Esophagus squamous epithelium (tissue), 5 donors: ENCODE measurements at regions not wholly inside any gene's neighbourhood (a gene's known extent, or its start where the extent isn't known, plus 50 kb on each side); places are given as distances from the start of the nearest gene placed in this dataset.

Experiments
- DNase-seq: peaks from one replicate; lab custom pipeline; 2025; lab: John Stamatoyannopoulos, UW
- H3K27ac ChIP-seq, 4 donors: fragments of 200-600 bp; sonication (generic); one replicate each; pipeline ENCODE4 v1.5.1; 2016 to 2019; ENCODE audit warnings: mild to moderate bottlenecking in 1 of 4
- H3K27me3 ChIP-seq, 4 donors: fragments of 200-600 bp; sonication (generic); 1 replicate in 3 of 4; 2 replicates in 1 of 4; pipeline versions ENCODE4 v1.5.1 to v1.6.0; 2017 to 2021; ENCODE audit warnings: antibody characterized with exemption in 1 of 4
- H3K36me3 ChIP-seq, 3 donors: fragments of 200-600 bp; sonication (generic); one replicate each; pipeline ENCODE4 v1.5.1; 2016 to 2019
- H3K4me1 ChIP-seq, 3 donors: fragments of 200-600 bp; sonication (generic); one replicate each; pipeline ENCODE4 v1.5.1; 2017 to 2019
- H3K4me3 ChIP-seq, 4 donors: fragments of 200-600 bp; sonication (generic); 1 replicate in 3 of 4; 2 replicates in 1 of 4; pipeline ENCODE4 v1.5.1; 2016 to 2019; ENCODE audit warnings: mild to moderate bottlenecking in 2 of 4, moderate library complexity in 1 of 4
- H3K9me3 ChIP-seq, 3 donors: fragments of 200-600 bp; sonication (generic); one replicate each; pipeline ENCODE4 v1.5.1; 2016 to 2019
- POLR2A ChIP-seq, 4 donors: fragments of 450-650 bp; IDR thresholded peaks; one replicate each; pipeline ENCODE4 v1.6.1; 2017; ENCODE audit warnings: antibody characterized with exemption in 4 of 4, mild to moderate bottlenecking in 4 of 4, moderate library complexity in 3 of 4
- WGBS, 2 donors: methylation state at CpG; one replicate each; pipeline ENCODE4 v1.1.5; 2018; 5-methylcytosine and 5-hydroxymethylcytosine counted together
- intact Hi-C: fragments of 100-400 bp; cut with DNase I; formaldehyde crosslinking; loops from one replicate; pipeline ENCODE4 v1.15.0; 2022
- TF ChIP-seq, protein P1 (sequence below), 6 experiments: fragments of 450-650 bp in 4 of 6; fragments of 200-600 bp in 2 of 6; sonication (generic) in 2 of 6; IDR thresholded peaks; one replicate each; pipeline ENCODE4 v1.5.1; 2016 to 2019; ENCODE audit warnings: antibody characterized with exemption in 6 of 6, mild to moderate bottlenecking in 4 of 6, moderate library complexity in 4 of 6
- donor health status: DM: yes; HTN: yes; CAD: no.

DNA sequence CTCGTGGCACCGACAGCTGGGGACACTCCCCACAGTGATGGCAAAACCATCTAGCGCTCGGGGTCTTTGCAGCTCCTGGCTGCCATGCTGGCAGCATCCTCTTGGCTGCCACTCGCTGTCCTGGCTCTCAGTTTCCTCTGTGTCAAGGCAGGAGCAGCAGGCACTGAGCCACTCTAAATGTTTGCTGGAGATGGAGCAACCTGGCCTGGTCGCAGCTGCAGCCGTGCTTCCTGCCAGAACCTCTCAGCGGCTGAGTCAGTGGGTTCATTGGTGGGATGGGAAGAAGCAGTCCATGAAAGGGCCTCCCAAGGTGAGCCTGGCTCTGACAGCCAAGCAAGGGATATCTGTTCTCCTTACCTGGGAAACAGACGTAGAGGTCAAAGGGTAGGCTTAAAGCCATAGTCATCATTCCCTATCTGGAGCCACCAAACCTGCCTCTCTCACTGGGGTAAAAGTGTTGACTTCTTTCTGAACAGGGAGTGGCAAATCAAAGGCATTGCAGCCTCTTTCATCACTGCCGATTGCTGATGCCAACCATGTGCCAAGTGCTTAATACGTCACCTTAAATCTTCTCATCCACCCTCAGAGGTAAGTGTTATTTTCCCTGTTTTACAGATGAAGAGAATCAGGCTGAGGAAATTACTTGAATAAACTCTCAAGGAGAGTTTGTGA, 304.8 kb upstream of the ZNF462 start:
- H3K36me3 ChIP-seq: no peaks in the 10 kb centered on the region
- 79 to 81% methylated on average over 2 to 6 of the region's 11 CpGs for WGBS, 2 donors
- TF ChIP-seq, protein P1, sequence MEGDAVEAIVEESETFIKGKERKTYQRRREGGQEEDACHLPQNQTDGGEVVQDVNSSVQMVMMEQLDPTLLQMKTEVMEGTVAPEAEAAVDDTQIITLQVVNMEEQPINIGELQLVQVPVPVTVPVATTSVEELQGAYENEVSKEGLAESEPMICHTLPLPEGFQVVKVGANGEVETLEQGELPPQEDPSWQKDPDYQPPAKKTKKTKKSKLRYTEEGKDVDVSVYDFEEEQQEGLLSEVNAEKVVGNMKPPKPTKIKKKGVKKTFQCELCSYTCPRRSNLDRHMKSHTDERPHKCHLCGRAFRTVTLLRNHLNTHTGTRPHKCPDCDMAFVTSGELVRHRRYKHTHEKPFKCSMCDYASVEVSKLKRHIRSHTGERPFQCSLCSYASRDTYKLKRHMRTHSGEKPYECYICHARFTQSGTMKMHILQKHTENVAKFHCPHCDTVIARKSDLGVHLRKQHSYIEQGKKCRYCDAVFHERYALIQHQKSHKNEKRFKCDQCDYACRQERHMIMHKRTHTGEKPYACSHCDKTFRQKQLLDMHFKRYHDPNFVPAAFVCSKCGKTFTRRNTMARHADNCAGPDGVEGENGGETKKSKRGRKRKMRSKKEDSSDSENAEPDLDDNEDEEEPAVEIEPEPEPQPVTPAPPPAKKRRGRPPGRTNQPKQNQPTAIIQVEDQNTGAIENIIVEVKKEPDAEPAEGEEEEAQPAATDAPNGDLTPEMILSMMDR (IDR thresholded peaks at IDR 0.05): no peak
- TF ChIP-seq POLR2A (IDR thresholded peaks at IDR 0.05): no peak
- no peaks in the 10 kb centered on the region for H3K4me1 ChIP-seq
- no peak overlapping the region for H3K4me3 ChIP-seq
- intact Hi-C loops: no loop called here
- H3K27ac ChIP-seq: no peak overlapping the region
- H3K9me3 ChIP-seq: peaks cover 0 to 4% (median 0%) of the 10 kb centered on the region in 3 donors
- DNase-seq: no peak
- H3K27me3 ChIP-seq: no peaks in the 10 kb centered on the region

DNA sequence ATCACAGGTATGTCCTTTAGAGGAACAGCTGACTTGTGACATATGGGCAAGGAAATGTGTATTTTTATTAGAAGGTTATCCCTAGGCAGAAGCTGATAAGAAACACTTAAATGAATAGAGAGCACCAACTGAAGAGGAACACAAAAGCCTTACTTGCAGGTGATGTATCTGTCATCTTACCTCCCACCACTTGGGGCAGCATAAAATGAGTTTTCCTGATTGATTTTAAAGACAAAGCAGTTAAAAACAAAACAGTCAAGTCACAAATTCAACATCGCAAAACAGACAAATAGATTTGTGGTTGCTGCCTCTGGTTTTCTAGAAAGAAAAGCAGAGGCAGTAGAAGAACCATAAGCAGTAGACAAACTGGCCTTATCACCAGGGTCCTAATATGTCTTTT, 302.4 kb upstream of the ZNF462 start:
- intact Hi-C loops: no loop called here
- Histone ChIP-seq H3K27me3 (no peaks in the 10 kb centered on the region), H3K36me3 (no peaks in the 10 kb centered on the region), H3K27ac (no peak overlapping the region), H3K4me3 (no peak overlapping the region), H3K4me1 (no peaks in the 10 kb centered on the region), H3K9me3 (no peaks in the 10 kb centered on the region)
- DNase-seq: no peak
- no peak for TF ChIP-seq POLR2A (IDR thresholded peaks at IDR 0.05)
- TF ChIP-seq, protein P1 (IDR thresholded peaks at IDR 0.05): peak in 1 of 6 experiments; percentile 38
- WGBS, 2 donors: 79 to 93% methylated on average over 1 of the region's 1 CpG

DNA sequence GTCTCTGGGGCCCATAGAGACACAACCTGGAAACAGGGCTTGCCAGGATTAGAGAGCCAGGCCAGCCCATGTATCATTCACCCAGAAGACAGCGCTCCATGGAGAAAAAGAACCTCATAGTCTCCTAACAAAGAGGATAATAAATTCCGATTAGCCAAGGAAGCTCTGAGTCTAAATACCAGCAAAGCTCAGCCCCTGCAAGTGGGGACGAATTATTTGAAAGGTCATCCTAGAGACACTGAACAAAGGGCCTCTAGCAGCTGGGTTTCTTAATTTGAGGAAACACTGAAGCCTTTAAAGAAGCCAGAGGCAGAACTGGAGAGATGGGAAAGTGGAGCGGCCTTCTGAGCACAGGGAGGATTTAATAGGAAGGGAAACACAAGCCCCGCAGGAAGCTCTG, 287.1 kb upstream of the ZNF462 start:
- TF ChIP-seq, protein P1 (IDR thresholded peaks at IDR 0.05): no peak
- TF ChIP-seq POLR2A (IDR thresholded peaks at IDR 0.05): no peak
- Histone ChIP-seq H3K36me3 (no peaks in the 10 kb centered on the region), H3K4me1 (no peaks in the 10 kb centered on the region), H3K9me3 (peaks cover 0 to 3% (median 0%) of the 10 kb centered on the region in 3 donors), H3K27ac (no peak overlapping the region), H3K4me3 (no peak overlapping the region), H3K27me3 (no peaks in the 10 kb centered on the region)
- 83 to 87% methylated on average over 5 of the region's 5 CpGs for WGBS, 2 donors
- intact Hi-C loops: no loop called here
- no peak for DNase-seq

DNA sequence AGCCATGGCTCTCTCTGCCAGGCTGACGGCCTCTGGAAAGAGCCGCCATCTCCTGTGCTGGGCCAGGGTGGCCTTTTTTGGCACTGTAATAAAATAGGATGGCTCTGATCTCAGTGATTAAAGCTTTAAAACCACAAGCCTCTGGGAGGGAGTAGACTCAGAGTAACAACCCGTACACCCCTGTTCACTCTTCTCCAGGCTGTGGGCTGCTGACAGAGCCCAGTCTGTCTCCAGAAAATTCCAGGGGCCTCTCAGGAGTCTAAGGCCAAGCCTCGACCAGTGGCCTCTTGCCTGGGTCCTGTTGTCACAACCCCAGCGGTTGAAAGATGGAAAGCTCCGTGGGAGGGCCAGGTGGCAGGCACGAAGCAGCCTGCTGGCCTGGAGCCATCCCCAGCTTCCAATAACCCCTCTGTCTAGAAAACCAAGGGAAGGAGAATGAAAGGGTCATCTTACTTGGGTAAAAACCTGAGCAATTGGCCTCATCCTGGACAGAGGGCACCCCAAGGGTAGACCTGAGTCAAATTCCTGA, 286.7 kb upstream of the ZNF462 start:
- Histone ChIP-seq H3K36me3 (no peaks in the 10 kb centered on the region), H3K4me3 (no peak overlapping the region), H3K27ac (no peak overlapping the region), H3K4me1 (no peaks in the 10 kb centered on the region), H3K27me3 (no peaks in the 10 kb centered on the region), H3K9me3 (no peaks in the 10 kb centered on the region)
- intact Hi-C loops: no loop called here
- no peak for TF ChIP-seq POLR2A (IDR thresholded peaks at IDR 0.05)
- TF ChIP-seq, protein P1 (IDR thresholded peaks at IDR 0.05): no peak
- no peak for DNase-seq
- WGBS, 2 donors: 56 to 78% methylated on average over 4 of the region's 7 CpGs

DNA sequence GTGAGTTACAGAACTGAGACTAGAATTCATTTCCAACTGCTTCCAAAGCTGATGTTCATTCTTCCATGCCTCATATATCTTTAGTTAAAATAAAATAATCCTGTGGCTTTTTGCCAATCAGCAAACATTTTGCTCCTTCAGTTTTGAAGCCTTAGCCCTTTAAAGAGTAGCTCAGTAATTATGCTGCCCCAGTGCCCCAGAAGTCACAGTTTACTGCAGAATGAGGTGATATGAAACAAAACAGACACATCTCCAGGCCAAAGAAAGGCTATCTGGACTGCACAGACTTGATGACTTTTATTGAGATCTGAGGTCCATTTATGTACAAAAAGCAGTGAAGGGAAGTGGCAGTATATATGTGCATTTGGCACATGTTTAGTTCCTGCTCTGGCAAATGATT, 285.8 kb upstream of the ZNF462 start:
- intact Hi-C loops: no loop called here
- no peak overlapping the region for H3K4me3 ChIP-seq
- no peak for DNase-seq
- H3K9me3 ChIP-seq: no peaks in the 10 kb centered on the region
- H3K27ac ChIP-seq: no peak overlapping the region
- H3K36me3 ChIP-seq: no peaks in the 10 kb centered on the region
- H3K27me3 ChIP-seq: no peaks in the 10 kb centered on the region
- no peak for TF ChIP-seq POLR2A (IDR thresholded peaks at IDR 0.05)
- TF ChIP-seq, protein P1 (IDR thresholded peaks at IDR 0.05): no peak
- H3K4me1 ChIP-seq: no peaks in the 10 kb centered on the region
